ENCODE measurements at regions not wholly inside any gene's neighbourhood (a gene's known extent, or its start where the extent isn't known, plus 50 kb on each side); places are given as distances from the start of the nearest gene placed in this dataset.
"Not testable (repeated sequence)": the region's sequence is repeated elsewhere in the genome, so short reads cannot be mapped to it uniquely, and the experiment has no call there.

GRCh38 chr12:75684678-75685616, 173.5 kb upstream of the KRR1 start:
- Histone ChIP-seq H3K27me3 (ENCODE audit: control insufficient read depth, insufficient read depth, low read length) (no peaks in the 10 kb centered on the region), H3K36me3 (ENCODE audit: control insufficient read depth, insufficient read depth, low read length) (no peaks in the 10 kb centered on the region), H3K4me3 (ENCODE audit: low read depth, low read length) (no peak overlapping the region)
- DNase-seq (ENCODE audit: low read depth), result no peak
- no peak for TF ChIP-seq CTCF (IDR thresholded peaks at IDR 0.05; ENCODE audit: insufficient read depth, low read length, poor library complexity, severe bottlenecking)

GRCh38 chr12:75683995-75684586, 172.7 kb upstream of the KRR1 start:
- DNase-seq (ENCODE audit: low read depth); H3K27me3 ChIP-seq (ENCODE audit: control insufficient read depth, insufficient read depth, low read length); H3K4me3 ChIP-seq (ENCODE audit: low read depth, low read length); H3K36me3 ChIP-seq (ENCODE audit: control insufficient read depth, insufficient read depth, low read length): not testable (repeated sequence)

GRCh38 chr12:75683220-75683619, 171.8 kb upstream of the KRR1 start:
- no peak for DNase-seq (ENCODE audit: low read depth)
- Histone ChIP-seq H3K4me3 (ENCODE audit: low read depth, low read length) (no peak overlapping the region), H3K36me3 (ENCODE audit: control insufficient read depth, insufficient read depth, low read length) (no peaks in the 10 kb centered on the region), H3K27me3 (ENCODE audit: control insufficient read depth, insufficient read depth, low read length) (no peaks in the 10 kb centered on the region)
- TF ChIP-seq CTCF (IDR thresholded peaks at IDR 0.05; ENCODE audit: insufficient read depth, low read length, poor library complexity, severe bottlenecking), result no peak

- H3K36me3 ChIP-seq (ENCODE audit: control insufficient read depth, insufficient read depth, low read length), result no peaks in the 10 kb centered on the region
- no peak for TF ChIP-seq CTCF (IDR thresholded peaks at IDR 0.05; ENCODE audit: insufficient read depth, low read length, poor library complexity, severe bottlenecking)
- no peak for DNase-seq (ENCODE audit: low read depth)
- H3K27me3 ChIP-seq (ENCODE audit: control insufficient read depth, insufficient read depth, low read length), result no peaks in the 10 kb centered on the region
- H3K4me3 ChIP-seq (ENCODE audit: low read depth, low read length), result no peak overlapping the region
Measured at GRCh38 chr12:75677522-75677921, 166.1 kb upstream of the KRR1 start.

GRCh38 chr12:75674393-75674792, 163.0 kb upstream of the KRR1 start:
- Histone ChIP-seq H3K36me3 (ENCODE audit: control insufficient read depth, insufficient read depth, low read length) (no peaks in the 10 kb centered on the region), H3K27me3 (ENCODE audit: control insufficient read depth, insufficient read depth, low read length) (no peaks in the 10 kb centered on the region), H3K4me3 (ENCODE audit: low read depth, low read length) (no peak overlapping the region)
- TF ChIP-seq CTCF (IDR thresholded peaks at IDR 0.05; ENCODE audit: insufficient read depth, low read length, poor library complexity, severe bottlenecking), result no peak
- no peak for DNase-seq (ENCODE audit: low read depth)

- H3K4me3 ChIP-seq (ENCODE audit: low read depth, low read length), result no peak overlapping the region
- no peak for DNase-seq (ENCODE audit: low read depth)
- no peak for TF ChIP-seq CTCF (IDR thresholded peaks at IDR 0.05; ENCODE audit: insufficient read depth, low read length, poor library complexity, severe bottlenecking)
- no peaks in the 10 kb centered on the region for H3K27me3 ChIP-seq (ENCODE audit: control insufficient read depth, insufficient read depth, low read length)
- H3K36me3 ChIP-seq (ENCODE audit: control insufficient read depth, insufficient read depth, low read length), result no peaks in the 10 kb centered on the region
Measured at GRCh38 chr12:75672200-75672599, 160.8 kb upstream of the KRR1 start.

Measured in kidney epithelial cell (primary cell).